ENCODE measurements at regions not wholly inside any gene's neighbourhood (a gene's known extent, or its start where the extent isn't known, plus 50 kb on each side); places are given as distances from the start of the nearest gene placed in this dataset.

DNA sequence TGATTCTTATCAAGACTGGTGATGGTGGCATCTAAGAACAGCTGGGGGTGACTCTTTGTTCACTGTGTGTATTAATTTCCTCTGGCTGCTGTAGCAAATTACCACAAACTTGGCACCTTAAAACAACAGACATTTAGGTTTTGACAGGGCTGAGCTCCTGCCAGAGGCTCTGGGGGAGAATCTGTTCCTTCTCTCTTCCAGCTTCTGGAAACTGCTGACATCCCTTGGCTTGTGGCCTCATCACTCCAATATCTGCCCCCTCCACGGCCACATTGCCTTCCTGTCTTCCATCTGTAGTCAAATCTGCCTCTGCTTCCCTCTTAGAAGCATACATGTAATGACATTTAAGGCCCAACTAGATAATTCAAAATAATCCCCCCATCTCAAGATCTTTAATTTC, 274.9 kb downstream of the PRL start:
- 74% methylated on average over 1 of the region's 1 CpG for WGBS
- H3K9me3 ChIP-seq, result peaks cover 3% of the 10 kb centered on the region
- TF ChIP-seq, protein P1, sequence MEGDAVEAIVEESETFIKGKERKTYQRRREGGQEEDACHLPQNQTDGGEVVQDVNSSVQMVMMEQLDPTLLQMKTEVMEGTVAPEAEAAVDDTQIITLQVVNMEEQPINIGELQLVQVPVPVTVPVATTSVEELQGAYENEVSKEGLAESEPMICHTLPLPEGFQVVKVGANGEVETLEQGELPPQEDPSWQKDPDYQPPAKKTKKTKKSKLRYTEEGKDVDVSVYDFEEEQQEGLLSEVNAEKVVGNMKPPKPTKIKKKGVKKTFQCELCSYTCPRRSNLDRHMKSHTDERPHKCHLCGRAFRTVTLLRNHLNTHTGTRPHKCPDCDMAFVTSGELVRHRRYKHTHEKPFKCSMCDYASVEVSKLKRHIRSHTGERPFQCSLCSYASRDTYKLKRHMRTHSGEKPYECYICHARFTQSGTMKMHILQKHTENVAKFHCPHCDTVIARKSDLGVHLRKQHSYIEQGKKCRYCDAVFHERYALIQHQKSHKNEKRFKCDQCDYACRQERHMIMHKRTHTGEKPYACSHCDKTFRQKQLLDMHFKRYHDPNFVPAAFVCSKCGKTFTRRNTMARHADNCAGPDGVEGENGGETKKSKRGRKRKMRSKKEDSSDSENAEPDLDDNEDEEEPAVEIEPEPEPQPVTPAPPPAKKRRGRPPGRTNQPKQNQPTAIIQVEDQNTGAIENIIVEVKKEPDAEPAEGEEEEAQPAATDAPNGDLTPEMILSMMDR (IDR thresholded peaks at IDR 0.05), result no peak
- TF ChIP-seq POLR2A (IDR thresholded peaks at IDR 0.05), result no peak
- no peak for TF ChIP-seq EP300 (IDR thresholded peaks at IDR 0.05)
- TF ChIP-seq POLR2AphosphoS5 (IDR thresholded peaks at IDR 0.05), result no peak
- H3K27me3 ChIP-seq, result no peaks in the 10 kb centered on the region
- DNase-seq (ENCODE audit: low spot score in 2 of 2), result no peak
- no peak overlapping the region for H3K4me3 ChIP-seq
- H3K27ac ChIP-seq, result no peak overlapping the region
- peaks cover 9% of the 10 kb centered on the region for H3K4me1 ChIP-seq
- H3K36me3 ChIP-seq, result no peaks in the 10 kb centered on the region

DNA sequence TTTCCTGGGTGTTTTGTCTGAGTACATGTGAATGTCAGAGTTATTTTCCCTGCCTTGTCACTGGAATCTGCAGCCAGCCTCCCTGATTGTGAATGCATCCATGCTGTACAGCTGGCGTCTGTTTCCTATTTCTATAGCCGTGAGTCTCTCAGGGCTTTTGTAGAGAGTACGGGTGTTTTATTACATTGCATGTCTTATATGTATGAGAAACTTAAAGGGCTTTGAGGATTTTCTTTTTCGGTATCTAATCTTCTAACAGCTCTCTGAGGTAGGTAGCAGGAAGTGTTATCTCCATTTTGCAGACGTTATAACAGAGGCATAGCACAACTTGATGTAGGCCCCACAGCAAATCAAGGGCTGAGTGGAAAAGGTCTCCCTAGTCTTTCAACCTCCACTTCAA, 272.9 kb downstream of the PRL start:
- DNase-seq (ENCODE audit: low spot score in 2 of 2), result no peak
- WGBS, result 84% methylated on average over 5 of the region's 5 CpGs
- no peak for TF ChIP-seq EP300 (IDR thresholded peaks at IDR 0.05)
- TF ChIP-seq POLR2A (IDR thresholded peaks at IDR 0.05), result no peak
- TF ChIP-seq POLR2AphosphoS5 (IDR thresholded peaks at IDR 0.05), result no peak
- TF ChIP-seq, protein P1 (IDR thresholded peaks at IDR 0.05), result no peak

DNA sequence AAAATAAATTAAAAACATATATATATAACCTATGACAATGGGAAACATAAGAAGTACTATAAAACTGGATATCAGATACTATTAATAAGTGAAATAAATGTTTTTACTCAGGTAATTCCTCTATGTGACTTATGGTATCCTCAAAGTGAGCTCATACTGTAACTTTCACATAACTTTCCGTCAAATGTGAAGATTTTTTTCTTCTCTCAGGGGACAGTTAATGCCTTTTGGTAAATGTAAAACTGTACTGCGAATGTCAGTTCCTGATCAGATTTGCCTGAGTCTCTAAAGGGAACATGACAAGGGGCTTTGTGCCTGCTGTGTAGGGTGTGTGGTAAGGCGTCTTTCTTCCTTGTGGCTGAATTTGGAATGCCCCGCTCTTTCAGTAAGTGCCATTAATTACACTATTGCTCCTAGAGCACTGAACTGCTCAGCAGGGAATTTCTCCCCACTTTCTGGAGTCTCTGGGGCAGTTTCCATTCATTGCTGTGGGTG, 271.8 kb downstream of the PRL start:
- DNase-seq (ENCODE audit: low spot score in 2 of 2), result no peak
- H3K36me3 ChIP-seq, result no peaks in the 10 kb centered on the region
- H3K27ac ChIP-seq, result no peak overlapping the region
- H3K4me3 ChIP-seq, result no peak overlapping the region
- peaks cover 3% of the 10 kb centered on the region for H3K9me3 ChIP-seq
- no peak for TF ChIP-seq POLR2AphosphoS5 (IDR thresholded peaks at IDR 0.05)
- no peak for TF ChIP-seq EP300 (IDR thresholded peaks at IDR 0.05)
- TF ChIP-seq, protein P1 (IDR thresholded peaks at IDR 0.05), result no peak
- TF ChIP-seq POLR2A (IDR thresholded peaks at IDR 0.05), result no peak
- H3K27me3 ChIP-seq, result no peaks in the 10 kb centered on the region
- 91% methylated on average over 4 of the region's 4 CpGs for WGBS
- H3K4me1 ChIP-seq, result peaks cover 13% of the 10 kb centered on the region

More for the DNA sequence above, 272.9 kb downstream of the PRL start:
- Histone ChIP-seq H3K27ac (no peak overlapping the region), H3K9me3 (peaks cover 3% of the 10 kb centered on the region), H3K4me3 (no peak overlapping the region), H3K36me3 (no peaks in the 10 kb centered on the region), H3K4me1 (peaks cover 9% of the 10 kb centered on the region), H3K27me3 (no peaks in the 10 kb centered on the region)

DNA sequence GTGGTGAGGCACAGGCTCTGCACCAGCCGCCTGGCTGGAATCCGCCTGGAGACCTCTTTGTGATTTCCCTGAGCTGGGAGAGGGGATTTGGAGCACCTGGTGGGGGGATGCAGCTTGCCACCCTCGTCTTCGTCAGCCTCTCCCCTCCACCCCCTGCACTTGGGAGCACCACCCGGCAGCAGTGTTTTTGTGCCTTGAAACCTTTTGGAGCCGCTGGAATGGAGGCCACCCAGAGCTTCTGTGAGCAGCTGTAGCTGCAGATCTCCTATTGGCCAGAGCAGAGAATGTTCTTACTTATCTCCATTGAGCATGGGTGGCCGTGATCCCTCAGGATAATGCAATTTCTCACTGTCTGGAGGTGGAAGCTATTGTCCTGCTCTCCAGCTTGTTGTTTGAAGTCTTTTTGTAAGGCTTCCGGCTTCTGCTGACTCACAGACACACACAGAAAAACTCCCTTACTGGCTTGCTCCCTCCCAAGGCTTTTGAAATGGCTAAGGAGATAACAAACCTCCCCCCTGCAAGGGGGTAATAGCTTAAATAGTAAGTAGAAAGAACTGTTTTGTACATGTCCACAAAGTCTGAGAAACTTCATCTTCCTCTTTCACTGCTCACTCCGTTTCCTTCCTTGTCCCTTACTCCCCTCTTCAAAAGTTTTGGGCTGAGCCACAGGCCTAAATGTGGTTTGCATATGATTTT, 271.2 kb downstream of the PRL start:
- no peak for DNase-seq (ENCODE audit: low spot score in 2 of 2)
- TF ChIP-seq POLR2A (IDR thresholded peaks at IDR 0.05), result no peak
- TF ChIP-seq, protein P1 (IDR thresholded peaks at IDR 0.05), result no peak
- no peak for TF ChIP-seq POLR2AphosphoS5 (IDR thresholded peaks at IDR 0.05)
- TF ChIP-seq EP300 (IDR thresholded peaks at IDR 0.05), result no peak
- no peak overlapping the region for H3K27ac ChIP-seq
- no peak overlapping the region for H3K4me3 ChIP-seq
- 33% methylated on average over 7 of the region's 9 CpGs for WGBS
- no peaks in the 10 kb centered on the region for H3K27me3 ChIP-seq
- no peaks in the 10 kb centered on the region for H3K36me3 ChIP-seq
- peaks cover 3% of the 10 kb centered on the region for H3K9me3 ChIP-seq
- peaks cover 13% of the 10 kb centered on the region for H3K4me1 ChIP-seq

DNA sequence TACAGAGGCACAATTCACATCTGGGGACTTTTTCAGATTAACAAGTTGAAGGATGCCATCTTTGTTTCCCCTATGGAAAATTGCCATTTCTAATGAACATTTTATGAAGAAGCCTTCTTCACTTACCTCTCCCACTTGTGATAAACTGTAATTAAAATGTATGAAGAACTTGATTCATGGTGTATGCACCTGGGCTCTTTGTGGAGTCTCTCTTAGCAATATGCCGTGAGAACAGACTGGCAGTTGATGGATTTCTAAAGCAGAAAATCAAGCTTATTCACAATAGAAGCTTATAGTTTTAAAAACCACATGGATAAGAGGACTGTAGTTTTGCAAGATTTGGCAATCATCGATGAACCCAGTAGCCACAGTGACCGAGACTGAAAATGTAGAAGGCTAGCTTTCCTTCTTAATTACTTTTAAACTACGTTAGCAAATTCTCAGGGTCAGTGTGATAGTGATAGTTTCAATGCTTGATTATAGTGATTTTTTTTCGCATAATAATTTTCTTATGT, 270.6 kb downstream of the PRL start:
- DNase-seq (ENCODE audit: low spot score in 2 of 2), result no peak
- 79% methylated on average over 5 of the region's 5 CpGs for WGBS
- Histone ChIP-seq H3K4me1 (peaks cover 13% of the 10 kb centered on the region), H3K9me3 (peaks cover 3% of the 10 kb centered on the region), H3K27ac (no peak overlapping the region), H3K36me3 (no peaks in the 10 kb centered on the region), H3K4me3 (no peak overlapping the region), H3K27me3 (no peaks in the 10 kb centered on the region)
- TF ChIP-seq POLR2AphosphoS5 (IDR thresholded peaks at IDR 0.05) (no peak), POLR2A (IDR thresholded peaks at IDR 0.05) (no peak), EP300 (IDR thresholded peaks at IDR 0.05) (no peak)
- TF ChIP-seq, protein P1 (IDR thresholded peaks at IDR 0.05), result no peak

Data from suprapubic skin (tissue), 4 donors.